A673 (cell line): ENCODE measurements at regions not wholly inside any gene's neighbourhood (a gene's known extent, or its start where the extent isn't known, plus 50 kb on each side); places are given as distances from the start of the nearest gene placed in this dataset.

Experiments
- CTCF ChIP-seq: fragments of 300-800, 200-600 bp; sonication (generic); conservative IDR thresholded peaks from 2 replicates; pipeline ENCODE4 v1.5.1; 2017; ENCODE audit warnings: low read depth, mild to moderate bottlenecking, antibody characterized with exemption, low read length, moderate library complexity, mixed read lengths
- EZH2 ChIP-seq: fragments of 200-600 bp; sonication (generic); IDR thresholded peaks from 2 replicates; pipeline ENCODE4 v1.6.1; 2017; ENCODE audit warnings: borderline replicate concordance, low read depth, mild to moderate bottlenecking, mixed read lengths, antibody characterized with exemption, low read length; ENCODE audit not compliant: poor library complexity, severe bottlenecking

- no peak for TF ChIP-seq CTCF
- TF ChIP-seq EZH2: no peak
Observed at GRCh38 chr7:17229228-17229627, 69.2 kb upstream of the AHR start.
